ENCODE measurements at regions not wholly inside any gene's neighbourhood (a gene's known extent, or its start where the extent isn't known, plus 50 kb on each side); places are given as distances from the start of the nearest gene placed in this dataset.

- no peak for DNase-seq (ENCODE audit: low read depth)
Measured at GRCh38 chr11:37072538-37073055, 474.6 kb upstream of the RAG2 start.

GRCh38 chr11:37050311-37050710 is 452.3 kb upstream of the RAG2 start:
- no peak for DNase-seq (ENCODE audit: low read depth)

GRCh38 chr11:37040921-37041320 is 442.9 kb upstream of the RAG2 start:
- no peak for DNase-seq (ENCODE audit: low read depth)

- DNase-seq (ENCODE audit: low read depth): no peak
Measured at GRCh38 chr11:37038911-37039310, 440.9 kb upstream of the RAG2 start.

GRCh38 chr11:37026741-37027140 is 428.7 kb upstream of the RAG2 start:
- DNase-seq (ENCODE audit: low read depth): no peak

- no peak for DNase-seq (ENCODE audit: low read depth)
Measured at GRCh38 chr11:37026326-37026725, 428.3 kb upstream of the RAG2 start.

- no peak for DNase-seq (ENCODE audit: low read depth)
Measured at GRCh38 chr11:37006563-37006962, 408.5 kb upstream of the RAG2 start.

GRCh38 chr11:37002831-37003230 is 404.8 kb upstream of the RAG2 start:
- DNase-seq (ENCODE audit: low read depth): no peak

- no peak for DNase-seq (ENCODE audit: low read depth)
Measured at GRCh38 chr11:36997656-36998055, 399.6 kb upstream of the RAG2 start.

GRCh38 chr11:36996795-36997194 is 398.8 kb upstream of the RAG2 start:
- DNase-seq (ENCODE audit: low read depth): no peak

- DNase-seq (ENCODE audit: low read depth): no peak
Measured at GRCh38 chr11:36994208-36994607, 396.2 kb upstream of the RAG2 start.

GRCh38 chr11:36988556-36988955 is 390.5 kb upstream of the RAG2 start:
- DNase-seq (ENCODE audit: low read depth): no peak

GRCh38 chr11:36985562-36985961 is 387.5 kb upstream of the RAG2 start:
- DNase-seq (ENCODE audit: low read depth): no peak

- no peak for DNase-seq (ENCODE audit: low read depth)
Measured at GRCh38 chr11:36976741-36977140, 378.7 kb upstream of the RAG2 start.

- no peak for DNase-seq (ENCODE audit: low read depth)
Measured at GRCh38 chr11:36974771-36975170, 376.7 kb upstream of the RAG2 start.

GRCh38 chr11:36953976-36954375 is 355.9 kb upstream of the RAG2 start:
- no peak for DNase-seq (ENCODE audit: low read depth)

- no peak for DNase-seq (ENCODE audit: low read depth)
Measured at GRCh38 chr11:36948460-36949127, 350.6 kb upstream of the RAG2 start.

- DNase-seq (ENCODE audit: low read depth): no peak
Measured at GRCh38 chr11:36945384-36945783, 347.3 kb upstream of the RAG2 start.

- DNase-seq (ENCODE audit: low read depth): no peak
Measured at GRCh38 chr11:36933481-36933880, 335.4 kb upstream of the RAG2 start.

GRCh38 chr11:36931139-36931538 is 333.1 kb upstream of the RAG2 start:
- no peak for DNase-seq (ENCODE audit: low read depth)

- DNase-seq (ENCODE audit: low read depth): no peak
Measured at GRCh38 chr11:36930256-36930655, 332.2 kb upstream of the RAG2 start.

- DNase-seq (ENCODE audit: low read depth): no peak
Measured at GRCh38 chr11:36929401-36929800, 331.4 kb upstream of the RAG2 start.

- no peak for DNase-seq (ENCODE audit: low read depth)
Measured at GRCh38 chr11:36928621-36929020, 330.6 kb upstream of the RAG2 start.

- no peak for DNase-seq (ENCODE audit: low read depth)
Measured at GRCh38 chr11:36899800-36900199, 301.8 kb upstream of the RAG2 start.
